NCI-H345 treated with DMSO at 0.1 percent for 48 hours (cell line): ENCODE measurements at regions not wholly inside any gene's neighbourhood (a gene's known extent, or its start where the extent isn't known, plus 50 kb on each side); places are given as distances from the start of the nearest gene placed in this dataset.

Experiments
- DNase-seq: peaks from one replicate; lab custom pipeline; 2025; ENCODE audit not compliant: unreplicated experiment; lab: John Stamatoyannopoulos, UW

DNA sequence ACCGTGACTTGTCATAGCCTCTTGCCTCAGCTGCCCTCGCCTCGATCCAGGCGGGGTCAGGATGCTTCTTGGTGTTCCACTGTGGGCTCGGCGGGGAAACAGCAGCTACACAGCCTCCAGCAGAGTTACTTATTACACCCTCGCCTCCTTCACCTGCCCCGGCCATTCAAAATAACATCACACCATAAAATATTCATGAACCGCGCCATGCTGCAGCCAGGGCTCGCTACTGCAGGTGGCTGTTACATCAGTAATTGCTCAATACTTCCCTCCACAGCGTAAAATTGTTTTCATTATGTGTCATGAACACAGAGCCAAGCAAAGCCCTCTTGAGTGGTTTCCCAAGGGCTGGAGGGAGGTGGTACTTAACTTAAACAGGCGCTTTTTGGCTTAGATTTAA lies 241.5 kb upstream of the SP8 start:
- peak; percentile 76 for DNase-seq

- peak; percentile 74 for DNase-seq
Measured at GRCh38 chr7:21028599-21028998, 241.9 kb upstream of the SP8 start.

GRCh38 chr7:21029006-21029405 lies 242.3 kb upstream of the SP8 start:
- DNase-seq, result no peak

DNA sequence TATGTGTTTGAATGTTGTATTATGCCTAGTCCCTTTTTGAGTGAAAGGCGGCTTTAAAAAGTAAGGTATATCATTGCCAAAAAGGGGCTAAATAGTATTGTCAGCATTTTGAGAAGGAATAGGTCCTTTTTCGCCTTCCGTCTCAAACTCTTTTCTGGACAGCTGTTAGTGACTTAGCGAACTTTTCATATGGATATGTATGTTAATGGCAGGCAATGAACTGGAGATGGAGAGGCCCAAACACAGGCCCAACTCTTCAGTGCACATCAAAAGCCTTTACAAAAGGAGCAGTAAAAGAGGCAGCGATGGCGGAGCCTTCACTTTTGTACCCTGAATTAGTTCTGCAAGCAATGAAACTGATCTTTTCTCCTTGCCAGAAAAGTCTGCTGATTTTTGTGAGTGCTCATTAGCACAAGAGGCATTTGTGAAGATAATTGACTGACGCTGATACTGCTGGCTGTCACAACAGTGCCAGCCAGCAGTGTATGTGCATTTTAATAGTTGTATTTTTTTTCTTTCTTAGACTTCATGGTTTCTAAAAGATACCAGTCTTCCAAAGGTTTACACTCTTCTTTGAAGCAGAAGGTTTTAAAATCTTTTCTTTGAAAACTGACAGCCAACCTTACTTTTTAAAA lies 243.7 kb upstream of the SP8 start:
- no peak for DNase-seq

DNA sequence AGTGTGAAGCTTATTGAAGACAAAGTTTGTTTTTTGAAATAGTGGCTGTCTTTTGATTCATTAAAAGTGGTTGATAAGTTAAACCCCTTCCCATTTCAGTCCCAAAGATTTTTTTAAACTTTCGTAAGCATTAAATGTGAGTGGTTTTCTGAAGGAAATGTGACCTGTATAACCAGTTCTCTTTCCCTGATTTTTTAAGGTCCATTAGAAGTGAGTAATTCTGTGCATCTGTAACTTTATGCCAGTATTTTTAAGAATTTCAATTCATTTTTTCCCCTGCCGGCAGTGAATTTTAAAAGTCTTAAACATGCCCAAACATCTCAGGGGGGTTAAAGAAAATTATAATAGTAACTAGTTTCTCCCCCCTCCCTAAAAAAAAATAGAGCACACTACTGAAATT lies 254.6 kb upstream of the SP8 start:
- DNase-seq, result no peak

GRCh38 chr7:21041666-21042065 lies 255.0 kb upstream of the SP8 start:
- DNase-seq, result no peak

GRCh38 chr7:21044384-21044783 lies 257.7 kb upstream of the SP8 start:
- no peak for DNase-seq

DNA sequence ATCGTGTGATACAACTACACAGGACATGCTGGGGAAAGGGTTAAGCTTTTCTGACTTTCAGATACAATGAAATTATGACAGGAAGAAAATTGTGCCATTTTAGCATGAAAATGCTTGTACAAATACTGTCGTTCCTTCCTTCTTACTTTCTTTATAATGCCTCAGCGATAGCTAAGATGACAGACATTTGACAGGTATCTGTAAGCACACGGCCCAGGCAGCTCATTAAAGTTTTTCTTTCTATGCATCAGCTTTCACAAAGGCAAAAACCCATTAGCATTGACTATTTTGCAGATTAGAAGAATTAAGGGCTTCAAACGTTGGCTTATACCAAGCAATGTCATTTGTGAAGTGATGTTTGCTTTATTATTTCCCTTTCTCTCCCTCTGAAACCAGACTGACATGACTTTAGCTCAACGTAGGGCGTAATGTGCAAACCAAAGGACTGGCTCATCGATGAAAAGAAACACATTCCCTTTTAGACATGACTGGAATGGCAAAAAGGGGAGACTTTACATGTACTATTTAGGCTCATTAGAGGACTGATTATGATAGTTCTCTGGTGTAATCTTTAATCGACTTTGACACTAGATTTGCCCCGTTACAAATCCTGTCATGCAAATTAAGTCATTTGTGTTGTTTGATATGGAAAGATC lies 258.4 kb upstream of the SP8 start:
- DNase-seq, result no peak

DNA sequence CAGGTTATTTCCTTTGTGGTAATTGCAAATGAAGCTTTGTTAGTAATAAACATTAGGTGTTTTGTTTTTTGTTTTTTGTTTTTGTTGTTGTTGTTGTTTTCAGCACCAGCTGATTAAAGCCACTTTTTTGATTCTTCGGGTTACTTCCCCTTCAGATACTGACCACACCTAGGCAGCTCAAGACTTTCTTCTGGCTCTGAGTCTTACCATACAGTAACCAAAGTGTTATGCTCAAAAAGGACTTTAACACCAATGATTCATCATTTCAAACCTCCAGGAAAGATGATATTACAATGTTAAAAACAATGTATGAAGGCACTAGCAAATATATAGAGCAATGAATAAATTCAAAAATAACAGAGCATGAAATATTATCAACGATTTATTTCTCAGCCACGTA lies 265.2 kb upstream of the SP8 start:
- no peak for DNase-seq

DNA sequence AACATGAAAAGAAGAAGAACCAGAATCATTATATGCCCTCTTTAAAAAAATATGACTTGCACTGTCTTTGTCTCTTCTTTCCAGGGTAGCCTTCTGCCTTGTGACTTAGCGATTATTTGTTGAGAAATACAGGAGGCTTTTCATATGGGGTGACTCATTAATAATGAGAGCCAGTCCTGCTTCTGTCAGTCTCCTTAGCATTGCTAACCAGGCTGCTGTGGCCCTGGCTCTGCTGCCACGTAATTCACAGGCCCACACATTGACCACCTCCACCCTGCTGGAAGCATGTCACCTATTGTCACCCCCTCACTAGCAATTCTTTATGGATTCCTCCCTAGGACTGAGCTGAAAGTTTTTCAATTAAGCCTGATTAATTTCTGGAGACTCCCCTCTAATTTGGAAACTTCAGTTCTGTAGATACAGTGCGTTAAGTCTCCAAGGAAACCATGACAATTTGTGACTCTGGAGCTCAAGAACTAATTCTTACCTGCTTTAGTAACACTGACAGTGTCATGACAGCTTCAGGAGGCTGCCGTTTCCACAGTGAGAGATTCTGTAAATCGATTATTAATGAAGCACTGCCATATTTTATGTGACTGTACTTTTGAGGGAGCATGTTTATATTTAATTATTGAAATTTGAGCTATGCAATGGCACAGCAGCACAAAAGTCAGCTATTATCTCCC lies 267.9 kb upstream of the SP8 start:
- no peak for DNase-seq

- DNase-seq, result no peak
Measured at GRCh38 chr7:21059069-21059468, 272.4 kb upstream of the SP8 start.

DNA sequence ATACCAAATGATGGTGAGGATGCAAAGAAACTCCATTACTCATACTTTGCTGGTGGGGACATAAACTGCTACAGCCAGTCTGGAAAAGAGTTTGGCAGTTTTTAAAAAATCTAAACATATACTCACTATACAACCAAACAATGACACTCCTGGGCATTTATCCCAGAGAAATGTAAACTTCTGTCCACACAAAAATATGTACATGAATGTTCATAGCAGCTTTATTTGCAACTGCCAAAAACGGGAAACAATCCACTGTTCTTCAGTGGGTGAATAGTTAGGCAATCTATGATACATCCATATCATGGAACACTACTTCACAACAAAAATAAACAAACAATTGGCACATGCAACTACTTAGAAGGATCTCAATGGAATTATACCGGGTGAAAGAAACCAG lies 276.4 kb upstream of the SP8 start:
- no peak for DNase-seq

DNA sequence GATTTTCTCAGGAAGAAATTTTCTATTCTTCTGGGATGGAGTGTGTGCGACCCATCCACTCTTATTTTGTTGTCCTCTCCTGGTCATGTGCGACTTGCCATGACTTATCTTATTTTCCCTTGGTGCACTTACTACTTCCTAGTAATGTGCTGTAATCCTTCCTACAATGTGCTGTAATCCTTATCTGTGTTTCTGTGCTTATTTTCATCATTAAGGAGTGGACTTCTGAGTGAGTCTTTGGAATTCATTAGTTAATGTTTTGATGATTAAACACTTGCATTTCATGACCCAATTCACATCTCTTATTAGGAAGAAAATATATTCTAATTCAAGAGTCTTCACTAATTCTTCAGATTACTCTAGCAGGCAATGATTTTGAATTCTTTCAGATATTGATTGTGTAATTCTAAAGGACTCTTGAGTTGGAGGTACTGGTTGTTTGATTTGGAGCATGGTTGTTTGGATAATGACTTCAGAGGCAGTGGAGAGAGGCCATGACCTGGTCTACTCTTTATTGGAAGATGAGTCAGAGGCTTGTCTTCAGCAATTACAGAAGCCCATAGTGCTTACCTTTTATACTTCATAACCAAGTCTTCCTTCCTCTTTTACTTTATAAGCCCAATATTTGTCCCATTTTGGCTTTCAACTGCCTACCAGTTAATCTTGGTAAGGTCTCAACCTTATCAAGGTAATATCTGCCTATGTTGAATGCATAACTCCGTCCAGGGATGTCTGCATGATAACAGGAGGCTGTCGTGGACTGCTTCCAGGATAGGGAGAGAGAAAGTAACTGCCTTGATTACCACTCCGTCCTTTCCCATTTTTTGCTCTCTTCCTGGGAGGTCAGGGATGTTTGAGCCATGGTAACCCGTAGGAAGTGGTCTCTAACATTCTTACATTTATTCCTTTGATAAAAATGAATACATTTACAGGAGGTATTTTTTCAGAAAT lies 278.3 kb upstream of the SP8 start:
- no peak for DNase-seq

- DNase-seq, result no peak
Measured at GRCh38 chr7:21066221-21066620, 279.5 kb upstream of the SP8 start.

- no peak for DNase-seq
Measured at GRCh38 chr7:21067216-21067615, 280.5 kb upstream of the SP8 start.

GRCh38 chr7:21070571-21071090 lies 283.9 kb upstream of the SP8 start:
- DNase-seq, result no peak

- no peak for DNase-seq
Measured at GRCh38 chr7:21071561-21072501, 285.1 kb upstream of the SP8 start.

DNA sequence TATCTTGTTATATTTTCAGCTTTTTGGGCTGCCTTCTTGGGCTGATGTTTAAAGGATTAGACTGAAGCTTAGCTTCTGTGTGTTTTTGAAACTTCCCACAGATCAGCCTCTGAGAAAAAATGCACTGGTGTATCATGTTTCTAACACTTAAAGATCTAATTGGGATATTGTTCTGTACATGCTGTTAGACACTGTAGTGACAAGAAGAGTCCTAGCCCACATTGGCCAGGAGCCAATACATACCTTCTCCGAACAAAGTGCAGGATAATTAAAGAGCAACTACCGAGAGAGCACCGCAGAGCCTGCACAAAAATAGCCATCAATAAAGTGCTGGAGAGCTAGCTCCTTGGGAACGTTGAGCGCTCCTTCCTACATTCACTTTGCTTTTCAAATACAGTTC lies 289.4 kb upstream of the SP8 start:
- DNase-seq, result peak; percentile 95

DNA sequence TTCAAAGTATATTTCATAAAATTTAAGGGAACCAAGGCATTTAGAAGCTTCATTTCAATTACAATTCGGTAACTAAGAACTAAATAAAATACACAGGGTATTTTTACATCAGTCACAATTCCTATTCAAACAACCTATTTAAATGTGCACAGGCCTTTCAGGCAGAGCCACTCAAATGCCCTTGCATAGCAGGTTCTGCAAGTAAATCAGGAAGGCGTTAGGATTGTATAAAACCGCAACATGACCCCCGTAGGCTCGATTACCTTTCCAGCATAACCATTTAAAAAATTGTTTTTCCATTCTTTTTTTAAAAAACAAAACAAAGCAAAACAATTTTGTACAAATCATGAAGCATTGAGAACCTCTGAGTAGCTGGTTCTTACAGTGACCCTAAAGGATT lies 289.9 kb upstream of the SP8 start:
- DNase-seq, result peak; percentile 27

- DNase-seq, result no peak
Measured at GRCh38 chr7:21077602-21078001, 290.9 kb upstream of the SP8 start.
